ENCODE measurements at regions not wholly inside any gene's neighbourhood (a gene's known extent, or its start where the extent isn't known, plus 50 kb on each side); places are given as distances from the start of the nearest gene placed in this dataset.

- Mint-ChIP-seq H3K9me3 (ENCODE audit: low read depth) (peaks cover 6% of the 10 kb centered on the region), H3K36me3 (ENCODE audit: insufficient read depth) (no peaks in the 10 kb centered on the region), H3K4me1 (ENCODE audit: low read depth) (no peaks in the 10 kb centered on the region), H3K4me3 (ENCODE audit: low read depth) (no peak overlapping the region), H3K27ac (peak overlapping the region; percentile 1), H3K27me3 (no peaks in the 10 kb centered on the region)
- TF ChIP-seq CTCF (IDR thresholded peaks at IDR 0.05; ENCODE audit: unreplicated experiment): no peak
- no peak for DNase-seq (ENCODE audit: low spot score, unreplicated experiment)
These were observed 253.3 kb downstream of the ATXN7L3B start for GRCh38 chr12:74790931-74791330.

GRCh38 chr12:74791365-74791764 lies 253.7 kb downstream of the ATXN7L3B start:
- Mint-ChIP-seq H3K27me3 (no peaks in the 10 kb centered on the region), H3K4me3 (ENCODE audit: low read depth) (no peak overlapping the region), H3K27ac (peak overlapping the region; percentile 1), H3K36me3 (ENCODE audit: insufficient read depth) (no peaks in the 10 kb centered on the region), H3K4me1 (ENCODE audit: low read depth) (no peaks in the 10 kb centered on the region), H3K9me3 (ENCODE audit: low read depth) (peaks cover 6% of the 10 kb centered on the region)
- DNase-seq (ENCODE audit: low spot score, unreplicated experiment): no peak
- TF ChIP-seq CTCF (IDR thresholded peaks at IDR 0.05; ENCODE audit: unreplicated experiment): no peak

- Mint-ChIP-seq H3K27me3 (no peaks in the 10 kb centered on the region), H3K4me1 (ENCODE audit: low read depth) (no peaks in the 10 kb centered on the region), H3K36me3 (ENCODE audit: insufficient read depth) (no peaks in the 10 kb centered on the region), H3K27ac (no peak overlapping the region), H3K9me3 (ENCODE audit: low read depth) (peaks cover under 1% of the 10 kb centered on the region), H3K4me3 (ENCODE audit: low read depth) (no peak overlapping the region)
- TF ChIP-seq CTCF (IDR thresholded peaks at IDR 0.05; ENCODE audit: unreplicated experiment): no peak
- no peak for DNase-seq (ENCODE audit: low spot score, unreplicated experiment)
These were observed 256.9 kb downstream of the ATXN7L3B start for GRCh38 chr12:74794522-74794921.

DNA sequence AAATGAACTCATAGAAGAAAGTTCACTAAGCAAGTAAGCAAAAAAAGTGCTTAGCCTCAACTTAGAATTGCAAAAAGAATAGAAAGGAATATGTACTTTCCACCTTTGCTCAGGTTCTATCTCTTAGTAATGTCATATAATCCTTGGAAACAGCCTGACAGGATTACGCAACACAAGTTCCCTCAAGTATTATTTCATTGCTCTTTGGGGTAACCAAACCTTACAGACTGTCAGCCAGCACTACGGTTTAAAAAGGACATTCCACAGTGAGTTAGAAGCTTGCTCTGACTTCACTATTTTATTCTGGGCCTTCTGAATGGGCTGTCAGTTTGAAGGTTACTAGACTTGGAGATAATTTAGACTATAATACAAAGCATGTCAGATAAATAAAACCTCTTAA lies 264.0 kb downstream of the ATXN7L3B start:
- Mint-ChIP-seq H3K9me3 (ENCODE audit: low read depth) (no peaks in the 10 kb centered on the region), H3K27me3 (no peaks in the 10 kb centered on the region), H3K36me3 (ENCODE audit: insufficient read depth) (no peaks in the 10 kb centered on the region), H3K27ac (no peak overlapping the region), H3K4me3 (ENCODE audit: low read depth) (no peak overlapping the region), H3K4me1 (ENCODE audit: low read depth) (peaks cover 11% of the 10 kb centered on the region)
- no peak for DNase-seq (ENCODE audit: low spot score, unreplicated experiment)
- no peak for TF ChIP-seq CTCF (IDR thresholded peaks at IDR 0.05; ENCODE audit: unreplicated experiment)

GRCh38 chr12:74816398-74817175 lies 279.0 kb downstream of the ATXN7L3B start:
- H3K27me3 Mint-ChIP-seq: no peaks in the 10 kb centered on the region
- H3K9me3 Mint-ChIP-seq (ENCODE audit: low read depth): peaks cover 10% of the 10 kb centered on the region

More at GRCh38 chr12:74816398-74817175, 279.0 kb downstream of the ATXN7L3B start:
- peak overlapping the region; percentile 73 for H3K27ac Mint-ChIP-seq
- no peak overlapping the region for H3K4me3 Mint-ChIP-seq (ENCODE audit: low read depth)
- H3K4me1 Mint-ChIP-seq (ENCODE audit: low read depth): no peaks in the 10 kb centered on the region
- no peaks in the 10 kb centered on the region for H3K36me3 Mint-ChIP-seq (ENCODE audit: insufficient read depth)
- TF ChIP-seq CTCF (IDR thresholded peaks at IDR 0.05; ENCODE audit: unreplicated experiment): no peak
- no peak for DNase-seq (ENCODE audit: low spot score, unreplicated experiment)
